DMS53 treated with DMSO at 0.1 percent for 48 hours (cell line): ENCODE measurements at regions not wholly inside any gene's neighbourhood (a gene's known extent, or its start where the extent isn't known, plus 50 kb on each side); places are given as distances from the start of the nearest gene placed in this dataset.
A peak's percentile ranks its signal among the peaks of the same experiment; 100 is the strongest.

Experiments used
- DNase-seq: peaks from one replicate; lab custom pipeline; 2025; ENCODE audit not compliant: unreplicated experiment; lab: John Stamatoyannopoulos, UW

DNA sequence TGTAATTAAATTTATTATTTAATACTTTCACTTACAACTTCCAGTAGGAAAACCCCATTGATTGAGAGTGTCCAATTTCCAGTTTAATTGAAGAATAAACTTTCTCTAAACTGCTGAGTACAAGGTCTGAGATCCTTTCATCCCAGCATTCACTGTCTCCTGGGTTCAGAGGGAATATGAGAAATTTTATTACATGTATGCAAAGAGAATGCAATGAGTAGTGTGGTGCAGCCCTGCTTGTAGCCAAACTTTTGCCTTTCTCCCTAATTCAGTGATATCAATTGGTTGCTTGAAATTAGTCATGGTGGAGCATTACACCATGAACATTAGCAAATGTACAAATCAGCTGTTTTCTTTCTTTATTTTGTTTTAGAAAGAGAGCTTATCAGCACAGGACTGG is 780.6 kb upstream of the MDGA2 start:
- DNase-seq = no peak

- no peak for DNase-seq
Observed at GRCh38 chr14:48454887-48455286, 779.5 kb upstream of the MDGA2 start.

DNA sequence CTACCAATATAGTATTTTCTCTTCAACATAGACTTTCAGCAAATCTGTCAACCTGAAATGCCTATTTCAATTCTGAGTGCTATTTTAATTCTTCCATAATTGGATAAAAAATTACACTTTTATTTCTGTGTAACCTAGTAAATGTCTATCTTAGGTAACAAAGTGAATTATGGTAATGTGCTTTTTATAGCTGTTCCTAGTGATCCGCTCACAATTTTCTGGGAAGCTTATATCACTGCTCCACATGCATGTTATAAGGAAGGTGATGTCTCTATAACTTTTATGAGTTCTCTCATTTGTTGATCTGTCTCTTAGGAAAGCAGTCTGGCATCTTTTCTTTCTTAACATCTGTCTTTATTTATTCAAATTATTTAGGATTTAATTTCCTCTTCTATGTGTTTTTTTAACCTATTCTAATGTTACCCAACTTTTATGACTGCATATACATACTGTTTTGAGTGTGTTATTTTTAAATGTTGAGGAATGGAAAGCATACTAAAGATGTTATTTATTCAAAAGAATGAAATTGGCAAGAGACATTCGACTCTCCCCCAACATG is 777.1 kb upstream of the MDGA2 start:
- DNase-seq = no peak

- no peak for DNase-seq
Observed at GRCh38 chr14:48435221-48435620, 759.8 kb upstream of the MDGA2 start.

- no peak for DNase-seq
Observed at GRCh38 chr14:48430805-48431204, 755.4 kb upstream of the MDGA2 start.

- DNase-seq = no peak
Observed at GRCh38 chr14:48429512-48429911, 754.1 kb upstream of the MDGA2 start.

- DNase-seq = no peak
Observed at GRCh38 chr14:48417715-48418500, 742.5 kb upstream of the MDGA2 start.

GRCh38 chr14:48401321-48401720 is 725.9 kb upstream of the MDGA2 start:
- no peak for DNase-seq

- DNase-seq = peak; percentile 49
Observed at GRCh38 chr14:48398675-48399282, 723.4 kb upstream of the MDGA2 start.

GRCh38 chr14:48391661-48392060 is 716.3 kb upstream of the MDGA2 start:
- no peak for DNase-seq

- no peak for DNase-seq
Observed at GRCh38 chr14:48390346-48390745, 714.9 kb upstream of the MDGA2 start.

DNA sequence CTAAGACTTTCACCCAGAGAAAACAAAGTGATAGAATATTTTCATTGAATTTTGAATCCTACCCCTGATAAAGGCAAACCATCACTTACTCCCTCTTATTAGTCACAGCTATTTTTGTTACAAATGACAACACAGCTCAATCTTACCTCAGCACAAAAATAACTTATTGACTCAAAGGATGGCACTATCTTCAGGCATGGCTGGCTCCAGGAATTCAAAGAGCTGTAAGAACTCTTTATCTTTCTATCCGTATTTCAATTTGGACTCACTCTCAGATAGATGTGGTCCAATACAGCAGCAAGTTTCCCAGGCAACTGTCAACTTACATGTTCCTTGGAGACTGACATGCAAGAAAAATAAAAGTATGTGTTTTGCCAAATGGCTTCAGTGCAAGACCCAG is 709.4 kb upstream of the MDGA2 start:
- DNase-seq = no peak

- no peak for DNase-seq
Observed at GRCh38 chr14:48382961-48383360, 707.6 kb upstream of the MDGA2 start.

DNA sequence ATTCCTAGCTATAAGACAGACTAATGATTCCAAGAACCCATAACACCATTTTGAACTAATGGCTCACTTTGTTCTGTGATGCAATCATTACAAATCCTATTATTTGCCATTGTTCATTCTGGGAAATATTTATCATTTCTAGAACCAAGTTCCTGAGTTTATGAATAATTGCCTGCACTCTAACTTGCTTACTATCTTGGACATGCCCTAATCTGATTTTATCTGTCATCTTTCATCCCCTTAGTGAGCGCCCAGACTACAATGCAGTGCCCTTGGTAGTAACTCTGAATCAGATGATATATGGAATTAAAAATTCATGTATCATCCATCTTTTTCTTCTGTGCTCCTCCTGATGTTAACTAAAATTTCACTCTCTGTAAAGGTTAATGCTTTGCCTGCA is 703.1 kb upstream of the MDGA2 start:
- DNase-seq = no peak

GRCh38 chr14:48373981-48374380 is 698.6 kb upstream of the MDGA2 start:
- no peak for DNase-seq

GRCh38 chr14:48350971-48351370 is 675.6 kb upstream of the MDGA2 start:
- no peak for DNase-seq

- DNase-seq = no peak
Observed at GRCh38 chr14:48349689-48350088, 674.3 kb upstream of the MDGA2 start.

- no peak for DNase-seq
Observed at GRCh38 chr14:48341069-48341468, 665.7 kb upstream of the MDGA2 start.

- DNase-seq = no peak
Observed at GRCh38 chr14:48333221-48333920, 658.0 kb upstream of the MDGA2 start.

DNA sequence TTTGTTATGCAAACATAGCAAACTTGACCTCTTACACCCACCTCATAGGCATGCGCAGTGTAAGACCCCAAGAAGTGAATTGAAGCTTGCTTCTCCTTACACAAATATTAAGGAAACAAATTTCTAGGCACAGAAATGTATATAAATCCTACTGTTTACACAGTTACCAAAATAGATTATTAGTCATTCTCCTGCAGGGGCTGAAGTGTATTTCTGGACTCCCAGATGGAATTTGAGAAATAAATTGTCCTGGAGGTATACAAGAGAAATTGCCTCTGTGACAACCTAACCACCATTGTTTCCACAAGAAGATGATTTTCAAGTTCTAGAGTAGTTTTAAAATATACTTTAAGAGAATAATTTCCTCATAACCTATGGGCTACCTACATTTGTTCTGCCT is 656.0 kb upstream of the MDGA2 start:
- DNase-seq = no peak

DNA sequence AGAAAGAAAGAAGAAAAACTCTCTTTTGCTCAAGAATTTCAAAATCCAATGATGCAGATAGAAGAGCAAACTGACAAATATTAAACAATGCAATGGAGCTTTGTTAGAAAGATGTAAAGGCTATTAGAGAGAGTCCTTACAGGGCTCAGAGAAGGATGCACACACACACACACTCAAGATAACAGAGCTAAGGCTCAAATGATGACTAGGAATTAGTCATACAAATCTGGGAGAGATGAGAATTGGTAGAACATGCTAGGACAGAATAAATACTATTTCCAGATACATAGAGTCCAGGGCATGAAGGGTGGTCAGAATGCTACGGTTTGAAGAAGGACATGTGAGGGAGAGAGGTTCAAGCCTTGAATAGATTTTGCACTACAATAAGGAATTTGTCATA is 650.1 kb upstream of the MDGA2 start:
- no peak for DNase-seq

DNA sequence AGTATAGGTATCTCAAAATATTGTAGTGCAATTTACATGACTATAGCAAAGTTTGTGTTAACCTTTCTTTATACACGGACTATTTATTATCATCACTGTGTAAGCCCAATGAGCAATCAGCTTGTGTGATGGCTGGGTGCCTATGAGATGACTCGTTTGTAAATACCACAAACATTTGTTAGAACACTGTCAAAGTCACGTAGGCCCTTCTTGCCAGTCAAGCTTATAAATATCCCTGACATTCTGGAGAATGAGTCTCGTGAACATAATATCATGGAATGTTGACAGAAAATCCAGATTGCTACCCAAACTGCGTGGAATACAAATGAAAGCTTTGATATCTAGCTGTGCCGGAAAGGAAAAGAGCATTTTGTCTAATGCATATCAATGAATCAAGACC is 648.3 kb upstream of the MDGA2 start:
- DNase-seq = no peak
